ENCODE measurements at regions not wholly inside any gene's neighbourhood (a gene's known extent, or its start where the extent isn't known, plus 50 kb on each side); places are given as distances from the start of the nearest gene placed in this dataset.

DNA sequence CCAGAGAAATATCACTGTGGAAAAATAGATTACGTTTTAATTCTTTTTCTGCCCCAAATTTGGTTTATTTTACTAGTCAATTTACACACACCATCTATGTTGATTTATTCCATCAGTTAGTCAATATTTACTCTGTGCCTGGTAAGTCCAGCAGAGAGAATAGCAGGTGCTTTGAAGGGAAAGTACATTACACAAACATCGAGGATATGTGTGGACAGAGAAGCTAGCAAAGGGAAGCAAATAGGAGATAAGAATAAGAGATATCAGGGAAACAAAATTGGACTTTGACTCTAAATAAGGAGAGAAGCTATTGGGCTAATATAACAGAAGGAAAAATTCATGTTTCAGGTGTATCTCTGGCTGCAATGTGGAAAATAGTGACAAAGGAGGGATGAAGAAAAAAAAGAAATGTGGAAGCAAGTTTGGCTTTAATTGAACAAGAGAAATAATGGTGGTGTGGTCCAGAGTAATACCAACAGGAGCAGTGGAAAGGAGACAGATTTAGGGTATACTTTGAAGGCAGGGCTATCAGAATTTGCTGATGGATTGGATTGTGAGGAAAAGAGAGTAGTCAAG, 587.7 kb upstream of the CDH6 start:
- DNase-seq (no peak), ATAC-seq (no peak)
- H3K4me1 Mint-ChIP-seq: no peaks in the 10 kb centered on the region
- H3K36me3 Mint-ChIP-seq: no peaks in the 10 kb centered on the region
- POLR2A ChIA-PET: no interaction called here
- H3K27me3 Mint-ChIP-seq: no peaks in the 10 kb centered on the region
- peaks cover 0 to 23% (median 5%) of the 10 kb centered on the region in 9 donors for H3K9me3 Mint-ChIP-seq
- H3K27ac Mint-ChIP-seq: no peak overlapping the region
- H3K4me3 Mint-ChIP-seq: no peak overlapping the region

- Mint-ChIP-seq H3K36me3 (no peaks in the 10 kb centered on the region), H3K9me3 (peaks cover 0 to 33% (median 4%) of the 10 kb centered on the region in 9 donors), H3K4me3 (no peak overlapping the region), H3K27ac (no peak overlapping the region), H3K27me3 (no peaks in the 10 kb centered on the region), H3K4me1 (no peaks in the 10 kb centered on the region)
- POLR2A ChIA-PET: no interaction called here
- no peak for ATAC-seq
- no peak for DNase-seq
These were observed 588.7 kb upstream of the CDH6 start for GRCh38 chr5:30604648-30605262.

GRCh38 chr5:30600892-30601291, 592.6 kb upstream of the CDH6 start:
- no peaks in the 10 kb centered on the region for H3K36me3 Mint-ChIP-seq
- no peaks in the 10 kb centered on the region for H3K27me3 Mint-ChIP-seq
- no peak overlapping the region for H3K27ac Mint-ChIP-seq
- DNase-seq (no peak), ATAC-seq (no peak)
- no peaks in the 10 kb centered on the region for H3K4me1 Mint-ChIP-seq
- POLR2A ChIA-PET: no interaction called here
- no peak overlapping the region for H3K4me3 Mint-ChIP-seq
- peaks cover 0 to 40% (median 10%) of the 10 kb centered on the region in 9 donors for H3K9me3 Mint-ChIP-seq

DNA sequence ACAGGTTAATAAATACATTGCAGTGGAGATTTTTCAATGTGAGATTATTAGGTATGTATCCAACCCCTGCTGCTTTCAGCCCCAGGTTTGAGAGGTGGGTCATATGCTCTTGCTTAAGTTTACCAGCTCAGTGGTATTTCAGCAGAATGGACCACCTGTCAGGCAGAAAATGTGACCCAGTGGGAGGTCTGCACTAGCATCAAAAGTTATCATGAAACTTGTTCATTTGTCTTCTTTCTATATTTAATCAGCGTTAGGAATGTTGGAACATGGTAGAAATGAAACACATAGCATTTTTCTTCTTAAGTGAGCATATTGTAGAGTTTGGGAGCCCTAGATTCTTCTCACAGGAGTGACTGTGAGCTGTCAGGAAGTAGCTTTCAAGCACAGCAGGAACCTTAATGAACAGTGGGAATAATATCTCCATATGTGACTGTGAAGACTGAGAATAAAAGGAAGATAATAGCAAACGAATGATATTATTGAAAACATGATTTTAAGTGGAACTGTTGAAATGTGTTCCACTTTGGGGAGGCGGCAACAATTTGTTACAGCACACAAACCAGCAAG, 596.9 kb upstream of the CDH6 start:
- POLR2A ChIA-PET: no interaction called here
- Mint-ChIP-seq H3K27ac (no peak overlapping the region), H3K9me3 (peaks cover 10 to 38% (median 16%) of the 10 kb centered on the region in 9 donors), H3K4me3 (no peak overlapping the region), H3K4me1 (no peaks in the 10 kb centered on the region), H3K36me3 (no peaks in the 10 kb centered on the region), H3K27me3 (no peaks in the 10 kb centered on the region)
- ATAC-seq: no peak
- DNase-seq: no peak

DNA sequence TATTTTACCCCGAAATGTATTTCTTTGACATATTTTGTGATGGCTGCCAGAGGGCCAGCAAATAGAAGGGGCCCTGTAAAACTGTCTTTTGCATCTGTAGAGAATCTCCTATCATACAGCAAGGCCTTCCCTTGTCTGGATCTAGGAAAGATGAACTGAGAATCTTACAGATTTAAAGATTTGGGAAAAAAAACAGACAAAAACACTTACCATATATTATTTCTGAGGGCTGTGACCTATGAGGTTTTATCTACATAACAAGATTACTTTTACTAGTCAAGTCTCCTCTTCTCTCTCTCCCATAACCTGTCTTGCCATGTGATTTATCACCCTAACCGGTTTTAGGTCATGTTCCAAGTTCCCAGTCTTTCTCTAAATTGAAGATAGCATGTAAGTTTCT, 599.2 kb upstream of the CDH6 start:
- Mint-ChIP-seq H3K27me3 (no peaks in the 10 kb centered on the region), H3K27ac (no peak overlapping the region), H3K4me3 (no peak overlapping the region), H3K9me3 (peaks cover 10 to 32% (median 14%) of the 10 kb centered on the region in 9 donors), H3K36me3 (no peaks in the 10 kb centered on the region), H3K4me1 (no peaks in the 10 kb centered on the region)
- POLR2A ChIA-PET: no interaction called here
- ATAC-seq (no peak), DNase-seq (no peak)

DNA sequence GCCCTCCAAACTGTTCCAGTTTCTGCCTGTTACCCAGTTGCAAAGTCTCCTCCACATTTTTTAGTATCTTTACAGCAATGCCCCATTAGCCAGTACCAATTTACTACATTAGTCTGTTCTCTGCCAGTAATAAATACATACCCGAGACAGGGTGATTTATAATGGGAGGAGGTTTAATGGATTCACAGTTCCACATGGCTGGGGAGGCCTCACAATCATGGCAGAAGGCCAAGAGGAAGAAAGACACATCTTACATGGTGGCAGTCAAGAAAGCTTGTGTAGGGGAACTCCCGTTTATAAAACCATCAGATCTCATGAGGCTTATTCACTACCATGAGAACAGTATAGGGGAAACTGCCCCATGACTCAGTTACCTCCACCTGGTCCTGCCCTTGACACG, 600.7 kb upstream of the CDH6 start:
- DNase-seq (no peak), ATAC-seq (no peak)
- H3K4me3 Mint-ChIP-seq: no peak overlapping the region
- no peaks in the 10 kb centered on the region for H3K27me3 Mint-ChIP-seq
- H3K4me1 Mint-ChIP-seq: no peaks in the 10 kb centered on the region
- no peaks in the 10 kb centered on the region for H3K36me3 Mint-ChIP-seq
- H3K9me3 Mint-ChIP-seq: peaks cover 6 to 32% (median 12%) of the 10 kb centered on the region in 9 donors
- H3K27ac Mint-ChIP-seq: no peak overlapping the region
- POLR2A ChIA-PET: no interaction called here

DNA sequence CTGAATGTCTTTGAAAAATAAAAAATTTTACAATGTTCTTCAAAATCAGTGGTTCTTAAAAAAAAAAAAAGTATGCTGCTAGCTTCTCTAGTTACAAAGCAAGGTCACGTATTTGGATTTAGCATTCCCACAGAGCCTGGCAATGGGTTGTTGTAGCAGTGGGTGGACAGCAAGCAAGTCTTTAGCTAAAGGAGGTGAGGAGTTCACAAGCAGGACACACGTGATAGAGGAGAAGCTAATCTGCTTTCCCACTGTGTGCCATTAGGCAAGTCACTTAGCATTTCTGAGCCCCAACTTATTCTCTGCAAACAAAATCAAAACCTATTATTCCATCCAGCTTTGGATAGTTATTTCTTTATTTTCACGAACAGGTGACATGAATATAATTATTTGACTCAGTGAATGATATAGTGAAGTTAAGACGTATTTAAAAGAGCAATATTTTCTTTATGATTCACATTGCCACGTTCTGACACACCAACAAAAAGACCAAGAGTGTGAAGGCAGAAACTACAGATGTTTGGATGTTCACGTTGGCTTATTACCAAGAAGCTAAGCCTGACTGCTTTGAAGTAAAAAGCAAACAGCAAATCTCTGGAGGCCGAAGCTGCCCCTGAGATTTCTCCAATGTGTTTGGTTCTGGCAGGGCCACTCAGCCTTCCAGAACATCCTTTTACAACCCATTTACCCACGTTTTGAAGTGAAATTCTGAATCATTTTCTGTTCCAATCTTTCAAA, 612.1 kb upstream of the CDH6 start:
- H3K27me3 Mint-ChIP-seq: no peaks in the 10 kb centered on the region
- H3K27ac Mint-ChIP-seq: no peak overlapping the region
- no peaks in the 10 kb centered on the region for H3K4me1 Mint-ChIP-seq
- ATAC-seq (no peak), DNase-seq (no peak)
- no peaks in the 10 kb centered on the region for H3K36me3 Mint-ChIP-seq
- H3K9me3 Mint-ChIP-seq: peaks cover 0 to 15% (median 2%) of the 10 kb centered on the region in 9 donors
- POLR2A ChIA-PET: no interaction called here
- H3K4me3 Mint-ChIP-seq: no peak overlapping the region

DNA sequence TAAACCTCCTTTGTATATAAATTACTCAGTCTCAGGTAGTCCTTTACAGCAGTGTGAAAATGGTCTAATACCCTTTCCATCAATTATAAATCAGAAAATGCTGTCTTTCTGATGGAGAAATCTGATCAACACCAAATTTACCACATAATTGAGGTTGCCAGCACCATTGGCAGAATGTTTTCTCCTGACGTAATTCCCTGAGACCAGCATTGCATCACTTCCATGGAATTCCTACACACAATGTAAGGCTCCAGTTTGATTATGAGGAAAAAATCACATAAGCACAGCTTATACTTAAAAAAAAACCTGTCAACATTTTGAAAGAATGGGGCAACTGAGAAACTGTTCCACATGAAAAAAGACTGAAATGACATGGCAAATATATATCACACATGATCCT, 618.7 kb upstream of the CDH6 start:
- H3K9me3 Mint-ChIP-seq: peaks cover 0 to 25% (median 8%) of the 10 kb centered on the region in 9 donors
- H3K27me3 Mint-ChIP-seq: no peaks in the 10 kb centered on the region
- H3K27ac Mint-ChIP-seq: no peak overlapping the region
- POLR2A ChIA-PET: no interaction called here
- H3K36me3 Mint-ChIP-seq: no peaks in the 10 kb centered on the region
- no peaks in the 10 kb centered on the region for H3K4me1 Mint-ChIP-seq
- no peak overlapping the region for H3K4me3 Mint-ChIP-seq
- no peak for DNase-seq
- no peak for ATAC-seq

DNA sequence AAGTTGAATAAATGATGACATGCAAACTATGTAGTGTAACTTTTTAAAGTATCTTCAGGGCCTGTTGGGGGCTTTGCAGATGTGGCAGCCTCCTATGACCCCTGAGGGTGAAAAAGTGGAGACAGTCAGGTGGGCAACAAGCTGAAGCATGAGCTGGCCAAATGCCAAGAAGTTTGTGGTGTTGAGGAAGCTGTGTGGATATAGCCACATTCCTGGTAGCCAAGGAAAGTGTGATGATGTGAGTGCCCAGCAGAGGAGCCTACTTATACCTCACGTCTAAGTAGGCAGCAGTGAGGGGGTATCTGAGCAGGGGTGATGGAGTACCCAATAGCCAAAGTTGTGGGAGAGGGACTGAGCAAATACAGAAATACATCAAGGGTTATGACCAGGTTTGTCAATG, 621.2 kb upstream of the CDH6 start:
- no peak for DNase-seq
- H3K27me3 Mint-ChIP-seq: no peaks in the 10 kb centered on the region
- no peak for ATAC-seq
- H3K36me3 Mint-ChIP-seq: no peaks in the 10 kb centered on the region
- POLR2A ChIA-PET: no interaction called here
- H3K4me1 Mint-ChIP-seq: no peaks in the 10 kb centered on the region
- H3K4me3 Mint-ChIP-seq: no peak overlapping the region
- H3K9me3 Mint-ChIP-seq: peaks cover 0 to 27% (median 9%) of the 10 kb centered on the region in 9 donors
- no peak overlapping the region for H3K27ac Mint-ChIP-seq

- DNase-seq (no peak), ATAC-seq (no peak)
- Mint-ChIP-seq H3K27ac (no peak overlapping the region), H3K4me1 (no peaks in the 10 kb centered on the region), H3K9me3 (peaks cover 0 to 25% (median 9%) of the 10 kb centered on the region in 9 donors), H3K4me3 (no peak overlapping the region), H3K27me3 (no peaks in the 10 kb centered on the region), H3K36me3 (no peaks in the 10 kb centered on the region)
- POLR2A ChIA-PET: no interaction called here
These were observed 631.7 kb upstream of the CDH6 start for GRCh38 chr5:30561771-30562170.

DNA sequence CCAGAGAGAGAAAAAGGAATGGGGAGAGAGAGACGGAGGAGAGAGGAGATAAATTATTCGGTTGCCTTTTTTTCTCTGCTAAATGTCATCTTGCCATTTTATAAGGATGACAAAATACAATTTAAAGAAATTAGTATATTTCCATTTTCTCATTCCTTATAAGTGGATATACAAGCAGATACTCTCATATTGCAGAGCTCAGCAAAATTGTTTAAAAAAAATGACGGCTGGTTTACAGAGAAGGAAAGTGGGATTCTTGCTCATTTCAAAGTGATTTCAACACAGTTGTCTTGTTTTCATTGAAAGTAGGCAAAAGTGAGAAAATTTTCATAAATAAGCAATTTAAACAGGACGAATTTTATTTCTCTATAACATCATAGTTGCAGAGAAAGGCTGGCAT, 641.9 kb upstream of the CDH6 start:
- no peak for ATAC-seq
- Mint-ChIP-seq H3K36me3 (no peaks in the 10 kb centered on the region), H3K4me3 (no peak overlapping the region), H3K4me1 (no peaks in the 10 kb centered on the region), H3K9me3 (peaks cover 0 to 28% (median 5%) of the 10 kb centered on the region in 9 donors), H3K27ac (no peak overlapping the region), H3K27me3 (no peaks in the 10 kb centered on the region)
- DNase-seq: no peak
- POLR2A ChIA-PET: no interaction called here

DNA sequence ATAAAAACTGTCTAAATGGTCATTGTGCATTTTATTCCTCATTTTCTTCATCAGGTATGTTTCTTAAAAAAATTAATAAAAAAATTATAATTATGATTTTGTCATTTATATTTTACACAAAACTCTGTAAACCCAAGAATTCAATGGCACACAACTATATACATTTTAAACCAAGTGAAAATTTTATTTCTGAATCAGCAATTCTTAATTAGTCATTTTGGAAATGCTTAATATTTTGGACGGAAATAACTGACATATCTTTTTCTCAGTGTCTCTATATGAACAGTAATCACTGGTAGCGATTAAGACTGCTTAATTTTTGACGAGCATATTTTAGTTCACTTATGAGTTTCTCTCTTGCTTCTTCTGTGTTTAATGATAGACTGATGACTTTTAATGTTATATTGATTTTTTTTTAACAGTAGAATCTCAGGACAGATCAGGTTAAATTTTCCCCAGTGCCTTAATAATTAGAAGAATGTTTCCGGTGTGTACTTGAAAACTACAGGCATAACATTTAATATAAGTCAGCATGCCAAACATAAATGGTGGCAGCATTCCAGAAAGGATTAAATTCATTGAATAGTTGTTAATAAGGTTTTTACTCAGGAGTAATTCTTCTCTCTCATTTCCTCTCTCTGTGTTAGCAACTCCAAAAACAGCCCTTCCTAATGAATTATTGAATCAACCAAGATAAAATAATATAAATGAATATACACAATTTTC, 644.7 kb upstream of the CDH6 start:
- Mint-ChIP-seq H3K4me3 (no peak overlapping the region), H3K4me1 (no peaks in the 10 kb centered on the region), H3K27me3 (no peaks in the 10 kb centered on the region), H3K27ac (no peak overlapping the region), H3K36me3 (no peaks in the 10 kb centered on the region), H3K9me3 (peaks cover 0 to 22% (median 7%) of the 10 kb centered on the region in 9 donors)
- POLR2A ChIA-PET: no interaction called here
- ATAC-seq: no peak
- DNase-seq: no peak

GRCh38 chr5:30540150-30540549, 653.3 kb upstream of the CDH6 start:
- POLR2A ChIA-PET: no interaction called here
- H3K36me3 Mint-ChIP-seq: peaks cover 0 to 4% (median 0%) of the 10 kb centered on the region in 3 donors
- ATAC-seq: no peak
- no peak overlapping the region for H3K27ac Mint-ChIP-seq
- no peaks in the 10 kb centered on the region for H3K4me1 Mint-ChIP-seq
- H3K27me3 Mint-ChIP-seq: no peaks in the 10 kb centered on the region
- peaks cover 3 to 39% (median 20%) of the 10 kb centered on the region in 9 donors for H3K9me3 Mint-ChIP-seq
- no peak overlapping the region for H3K4me3 Mint-ChIP-seq
- DNase-seq: no peak

Measured in naive thymus-derived CD8-positive, alpha-beta T cell (primary cell).